Astrocyte (in vitro differentiated cells and primary cell): ENCODE measurements at regions not wholly inside any gene's neighbourhood (a gene's known extent, or its start where the extent isn't known, plus 50 kb on each side); places are given as distances from the start of the nearest gene placed in this dataset.

Experiments used
- DNase-seq: peaks from one replicate; pipeline ENCODE4 v3.0.0-alpha.2; 2010; ENCODE audit warnings: low read depth
- FAIRE-seq: peaks from 2 replicates; lab custom pipeline; 2011; peaks lifted over from hg19 to GRCh38; lab: Jason Lieb, UNC
- H2AFZ ChIP-seq: 2 replicates; pipeline ENCODE4 v1.6.0; 2012; ENCODE audit warnings: low read depth, low read length, inconsistent platforms
- H3K27ac ChIP-seq: 2 replicates; pipeline ENCODE4 v1.5.1; 2011; ENCODE audit warnings: low read depth, low read length, inconsistent platforms
- H3K27me3 ChIP-seq: 2 replicates; pipeline ENCODE4 v1.6.0; 2011; ENCODE audit warnings: low read length, inconsistent platforms; ENCODE audit not compliant: insufficient read depth
- H3K36me3 ChIP-seq: 2 replicates; pipeline ENCODE4 v1.5.1; 2011; ENCODE audit warnings: low read length, inconsistent platforms; ENCODE audit not compliant: insufficient read depth
- H3K4me1 ChIP-seq: 2 replicates; pipeline ENCODE4 v1.5.1; 2011; ENCODE audit warnings: low read length, inconsistent platforms; ENCODE audit not compliant: insufficient read depth
- H3K4me2 ChIP-seq: 2 replicates; pipeline ENCODE4 v1.6.0; 2012; ENCODE audit warnings: low read length, inconsistent platforms
- H3K4me3 ChIP-seq: 2 replicates; pipeline ENCODE4 v1.5.1; 2011; ENCODE audit warnings: low read depth, mild to moderate bottlenecking, low read length, inconsistent platforms; ENCODE audit not compliant: insufficient read depth
- H3K79me2 ChIP-seq: 2 replicates; pipeline ENCODE4 v1.6.0; 2012; ENCODE audit warnings: mild to moderate bottlenecking, low read length, inconsistent platforms; ENCODE audit not compliant: insufficient read depth
- H3K9ac ChIP-seq: 2 replicates; pipeline ENCODE4 v1.6.0; 2012; ENCODE audit warnings: mild to moderate bottlenecking, low read length, inconsistent platforms
- H3K9me3 ChIP-seq: 2 replicates; pipeline ENCODE4 v1.5.1; 2012; ENCODE audit warnings: low read depth, mild to moderate bottlenecking, low read length, inconsistent platforms; ENCODE audit not compliant: insufficient read depth
- H4K20me1 ChIP-seq: 2 replicates; pipeline ENCODE4 v1.6.0; 2012; ENCODE audit warnings: low read length, inconsistent platforms; ENCODE audit not compliant: insufficient read depth
- H3K27ac Mint-ChIP-seq: one replicate; pipeline ENCODE4 v1.8.0; 2021; ENCODE audit warnings: mild to moderate bottlenecking, mixed read lengths; ENCODE audit not compliant: unreplicated experiment
- H3K27me3 Mint-ChIP-seq: one replicate; pipeline ENCODE4 v1.8.0; 2021; ENCODE audit warnings: low read depth, mixed read lengths; ENCODE audit not compliant: unreplicated experiment
- H3K36me3 Mint-ChIP-seq: one replicate; pipeline ENCODE4 v1.8.0; 2021; ENCODE audit warnings: low read depth, mixed read lengths; ENCODE audit not compliant: unreplicated experiment
- H3K4me1 Mint-ChIP-seq: one replicate; pipeline ENCODE4 v1.8.0; 2021; ENCODE audit warnings: low read depth, mixed read lengths; ENCODE audit not compliant: unreplicated experiment
- H3K4me3 Mint-ChIP-seq: one replicate; pipeline ENCODE4 v1.8.0; 2021; ENCODE audit warnings: mild to moderate bottlenecking, moderate library complexity, mixed read lengths; ENCODE audit not compliant: unreplicated experiment
- H3K9me3 Mint-ChIP-seq: one replicate; pipeline ENCODE4 v1.8.0; 2021; ENCODE audit warnings: mild to moderate bottlenecking, mixed read lengths; ENCODE audit not compliant: unreplicated experiment
- CTCF ChIP-seq: IDR thresholded peaks from 2 replicates; pipeline ENCODE4 v1.5.1; 2011; ENCODE audit warnings: low read depth, mild to moderate bottlenecking, inconsistent platforms, low read length, moderate library complexity; ENCODE audit not compliant: insufficient read depth
- EZH2 ChIP-seq: IDR thresholded peaks from 2 replicates; pipeline ENCODE4 v1.6.1; 2012; ENCODE audit warnings: mild to moderate bottlenecking, low read length, inconsistent platforms; ENCODE audit not compliant: insufficient read depth

- Mint-ChIP-seq H3K36me3 (peaks cover 5% of the 10 kb centered on the region), H3K9me3 (peaks cover 5% of the 10 kb centered on the region), H3K4me3 (no peak overlapping the region), H3K4me1 (no peaks in the 10 kb centered on the region), H3K27ac (no peak overlapping the region), H3K27me3 (peaks cover 37% of the 10 kb centered on the region)
- TF ChIP-seq CTCF (no peak), EZH2 (no peak)
- peaks cover 4% of the 10 kb centered on the region for H3K27me3 ChIP-seq
- peaks cover 10% of the 10 kb centered on the region for H3K4me1 ChIP-seq
- no peaks in the 10 kb centered on the region for H3K36me3 ChIP-seq
- H3K4me3 ChIP-seq: no peak overlapping the region
- no peak overlapping the region for H3K27ac ChIP-seq
- no peak for FAIRE-seq
- no peak overlapping the region for H2AFZ ChIP-seq
- H4K20me1 ChIP-seq: no peaks in the 10 kb centered on the region
- DNase-seq: no peak
- no peak overlapping the region for H3K4me2 ChIP-seq
- no peaks in the 10 kb centered on the region for H3K79me2 ChIP-seq
- no peak overlapping the region for H3K9ac ChIP-seq
- no peaks in the 10 kb centered on the region for H3K9me3 ChIP-seq
Measured at GRCh38 chr5:135214897-135215616, 181.0 kb upstream of the PITX1 start.

GRCh38 chr5:135213466-135214239, 179.6 kb upstream of the PITX1 start:
- no peaks in the 10 kb centered on the region for H3K9me3 ChIP-seq
- H3K27me3 Mint-ChIP-seq: peaks cover 34% of the 10 kb centered on the region
- H3K4me3 Mint-ChIP-seq: no peak overlapping the region
- H4K20me1 ChIP-seq: no peaks in the 10 kb centered on the region
- H3K4me1 Mint-ChIP-seq: peaks cover 8% of the 10 kb centered on the region
- H3K27ac ChIP-seq: no peak overlapping the region
- H3K4me3 ChIP-seq: no peak overlapping the region
- peaks cover 4% of the 10 kb centered on the region for H3K27me3 ChIP-seq
- H3K4me1 ChIP-seq: peaks cover 24% of the 10 kb centered on the region
- DNase-seq (no peak), FAIRE-seq (no peak)
- no peak overlapping the region for H2AFZ ChIP-seq
- no peak for TF ChIP-seq CTCF
- TF ChIP-seq EZH2: no peak
- H3K36me3 Mint-ChIP-seq: peaks cover 5% of the 10 kb centered on the region
- H3K36me3 ChIP-seq: no peaks in the 10 kb centered on the region
- no peak overlapping the region for H3K9ac ChIP-seq
- no peak overlapping the region for H3K4me2 ChIP-seq
- H3K79me2 ChIP-seq: no peaks in the 10 kb centered on the region
- H3K9me3 Mint-ChIP-seq: peaks cover 2% of the 10 kb centered on the region
- H3K27ac Mint-ChIP-seq: no peak overlapping the region

- H3K9me3 ChIP-seq: no peaks in the 10 kb centered on the region
- Mint-ChIP-seq H3K27ac (no peak overlapping the region), H3K36me3 (peaks cover 5% of the 10 kb centered on the region), H3K4me3 (no peak overlapping the region), H3K27me3 (peaks cover 30% of the 10 kb centered on the region), H3K4me1 (peaks cover 13% of the 10 kb centered on the region), H3K9me3 (peaks cover 2% of the 10 kb centered on the region)
- FAIRE-seq: no peak
- H3K36me3 ChIP-seq: no peaks in the 10 kb centered on the region
- H3K4me1 ChIP-seq: peaks cover 30% of the 10 kb centered on the region
- H3K4me3 ChIP-seq: no peak overlapping the region
- no peaks in the 10 kb centered on the region for H3K79me2 ChIP-seq
- no peak for DNase-seq
- no peak overlapping the region for H3K4me2 ChIP-seq
- no peak for TF ChIP-seq EZH2
- no peak for TF ChIP-seq CTCF
- no peak overlapping the region for H3K9ac ChIP-seq
- no peak overlapping the region for H2AFZ ChIP-seq
- peaks cover 4% of the 10 kb centered on the region for H3K27me3 ChIP-seq
- no peaks in the 10 kb centered on the region for H4K20me1 ChIP-seq
- H3K27ac ChIP-seq: no peak overlapping the region
Measured at GRCh38 chr5:135213027-135213386, 179.0 kb upstream of the PITX1 start.
